A673 (cell line): ENCODE measurements at regions not wholly inside any gene's neighbourhood (a gene's known extent, or its start where the extent isn't known, plus 50 kb on each side); places are given as distances from the start of the nearest gene placed in this dataset.
A peak's percentile ranks its signal among the peaks of the same experiment; 100 is the strongest.

ENCODE experiments used
- BruUV-seq: library from RNA; stranded (reverse); fragments of 400-500 nt; replicated peaks from 2 replicates; lab custom pipeline; 2021; lab: Mats Ljungman, UMichigan
- CTCF ChIA-PET: fragments of 300-600 bp; sonication (Branson Sonifier 250); formaldehyde crosslinking; loops from one replicate; lab custom pipeline; 2022; ENCODE audit warnings: antibody characterized with exemption; lab: Charles Lee
- POLR2A ChIA-PET: fragments of 300-600 bp; sonication (Branson Sonifier 250); formaldehyde crosslinking; loops from one replicate; lab custom pipeline; 2022; ENCODE audit warnings: antibody characterized with exemption; ENCODE audit not compliant: low non-redundant PET; lab: Charles Lee
- DNase-seq: peaks from one replicate; pipeline ENCODE4 v3.0.0-alpha.2; 2015; ENCODE audit warnings: low spot score
- H3K27ac ChIP-seq: fragments of 200-600 bp; sonication (generic); 2 replicates; pipeline ENCODE4 v1.5.1; 2016; ENCODE audit warnings: mixed run types, low read depth, mild to moderate bottlenecking, mixed read lengths, antibody characterized with exemption, low read length; ENCODE audit not compliant: poor library complexity, severe bottlenecking
- H3K27me3 ChIP-seq: fragments of 200-600 bp; sonication (generic); replicated peaks from 2 replicates; pipeline ENCODE4 v1.6.1; 2017; ENCODE audit warnings: mixed run types, low read depth, mild to moderate bottlenecking, mixed read lengths, antibody characterized with exemption, low read length; ENCODE audit not compliant: insufficient read depth, poor library complexity
- H3K36me3 ChIP-seq: fragments of 200-600 bp; sonication (generic); 2 replicates; pipeline ENCODE4 v1.6.1; 2016; ENCODE audit warnings: mixed run types, mild to moderate bottlenecking, mixed read lengths, antibody characterized with exemption, low read length; ENCODE audit not compliant: insufficient read depth, poor library complexity, severe bottlenecking
- H3K4me1 ChIP-seq: fragments of 200-600 bp; sonication (generic); 2 replicates; pipeline ENCODE4 v1.6.1; 2017; ENCODE audit warnings: mixed run types, mild to moderate bottlenecking, mixed read lengths, antibody characterized with exemption, low read length; ENCODE audit not compliant: insufficient read depth, poor library complexity, severe bottlenecking
- H3K4me3 ChIP-seq: fragments of 200-600 bp; sonication (generic); 2 replicates; pipeline ENCODE4 v1.5.1; 2016; ENCODE audit warnings: low read depth, mixed run types, mild to moderate bottlenecking, mixed read lengths, low read length; ENCODE audit not compliant: poor library complexity, severe bottlenecking
- H3K9me3 ChIP-seq: fragments of 200-600 bp; sonication (generic); 2 replicates; pipeline ENCODE4 v1.6.1; 2016; ENCODE audit warnings: mixed run types, low read depth, mild to moderate bottlenecking, mixed read lengths, antibody characterized with exemption, low read length; ENCODE audit not compliant: poor library complexity, severe bottlenecking
- EZH2 ChIP-seq: fragments of 200-600 bp; sonication (generic); IDR thresholded peaks from 2 replicates; pipeline ENCODE4 v1.6.1; 2017; ENCODE audit warnings: borderline replicate concordance, low read depth, mild to moderate bottlenecking, mixed read lengths, antibody characterized with exemption, low read length; ENCODE audit not compliant: poor library complexity, severe bottlenecking
- intact Hi-C: fragments of 100-400 bp; cut with micrococcal nuclease; formaldehyde crosslinking; loops from one replicate; pipeline ENCODE4 v1.10.0; 2022; ENCODE audit not compliant: unreplicated experiment
- TF ChIP-seq, protein P1 (sequence below): fragments of 300-800, 200-600 bp; sonication (generic); conservative IDR thresholded peaks from 2 replicates; pipeline ENCODE4 v1.5.1; 2017; ENCODE audit warnings: low read depth, mild to moderate bottlenecking, antibody characterized with exemption, low read length, moderate library complexity, mixed read lengths

DNA sequence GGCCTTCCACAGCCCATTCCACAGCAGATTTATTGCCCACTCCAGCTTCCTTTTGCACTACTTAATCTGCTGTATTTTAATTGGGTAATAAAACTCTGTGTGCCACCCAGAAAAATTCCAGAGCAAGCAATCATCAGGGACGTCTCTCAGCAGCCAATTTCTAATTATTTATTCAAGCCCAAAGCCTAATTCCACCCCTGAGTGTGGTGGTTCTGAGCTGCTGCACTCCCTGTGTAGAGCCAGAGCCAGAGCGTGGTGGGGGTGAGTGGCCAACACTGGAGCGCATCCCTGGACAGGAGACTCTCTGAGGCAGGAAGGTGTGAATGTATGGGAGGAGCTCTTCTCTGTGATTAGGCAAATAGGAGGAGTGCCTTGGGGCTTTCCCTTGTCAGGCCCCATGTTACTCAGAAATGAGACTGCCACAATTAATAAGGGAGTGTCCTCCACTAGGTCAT, 66.1 kb downstream of the CD24 start:
- no peak for TF ChIP-seq EZH2
- TF ChIP-seq, protein P1, sequence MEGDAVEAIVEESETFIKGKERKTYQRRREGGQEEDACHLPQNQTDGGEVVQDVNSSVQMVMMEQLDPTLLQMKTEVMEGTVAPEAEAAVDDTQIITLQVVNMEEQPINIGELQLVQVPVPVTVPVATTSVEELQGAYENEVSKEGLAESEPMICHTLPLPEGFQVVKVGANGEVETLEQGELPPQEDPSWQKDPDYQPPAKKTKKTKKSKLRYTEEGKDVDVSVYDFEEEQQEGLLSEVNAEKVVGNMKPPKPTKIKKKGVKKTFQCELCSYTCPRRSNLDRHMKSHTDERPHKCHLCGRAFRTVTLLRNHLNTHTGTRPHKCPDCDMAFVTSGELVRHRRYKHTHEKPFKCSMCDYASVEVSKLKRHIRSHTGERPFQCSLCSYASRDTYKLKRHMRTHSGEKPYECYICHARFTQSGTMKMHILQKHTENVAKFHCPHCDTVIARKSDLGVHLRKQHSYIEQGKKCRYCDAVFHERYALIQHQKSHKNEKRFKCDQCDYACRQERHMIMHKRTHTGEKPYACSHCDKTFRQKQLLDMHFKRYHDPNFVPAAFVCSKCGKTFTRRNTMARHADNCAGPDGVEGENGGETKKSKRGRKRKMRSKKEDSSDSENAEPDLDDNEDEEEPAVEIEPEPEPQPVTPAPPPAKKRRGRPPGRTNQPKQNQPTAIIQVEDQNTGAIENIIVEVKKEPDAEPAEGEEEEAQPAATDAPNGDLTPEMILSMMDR, result no peak
- CTCF ChIA-PET, result no interaction called here
- intact Hi-C loops, result no loop called here
- Histone ChIP-seq H3K4me3 (no peak overlapping the region), H3K36me3 (no peaks in the 10 kb centered on the region), H3K4me1 (peaks cover 10% of the 10 kb centered on the region), H3K9me3 (no peaks in the 10 kb centered on the region), H3K27ac (no peak overlapping the region), H3K27me3 (no peaks in the 10 kb centered on the region)
- BruUV-seq, result no TSS peak
- POLR2A ChIA-PET, result no interaction called here
- peak; percentile 45 for DNase-seq

DNA sequence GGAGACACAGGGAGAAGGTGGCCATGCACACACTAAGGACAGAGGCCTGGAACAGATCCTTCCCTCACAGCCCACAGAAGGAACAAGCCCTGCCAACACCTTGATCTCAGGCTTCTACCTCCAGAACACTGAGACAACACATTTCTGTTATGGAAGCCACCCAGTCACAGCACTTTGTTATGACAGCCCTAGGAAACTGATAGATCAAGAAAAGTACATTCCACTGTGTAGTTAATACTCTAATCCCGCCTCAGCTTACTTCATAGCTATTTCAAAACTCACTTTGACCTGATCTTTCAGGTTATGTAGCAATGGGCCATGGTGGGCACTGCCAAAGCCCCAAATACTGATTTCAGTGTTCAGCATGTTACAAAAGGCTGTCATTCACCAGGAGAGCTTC, 66.8 kb downstream of the CD24 start:
- intact Hi-C loops, result no loop called here
- Histone ChIP-seq H3K36me3 (no peaks in the 10 kb centered on the region), H3K27me3 (no peaks in the 10 kb centered on the region), H3K4me3 (no peak overlapping the region), H3K27ac (no peak overlapping the region), H3K4me1 (peaks cover 10% of the 10 kb centered on the region), H3K9me3 (no peaks in the 10 kb centered on the region)
- no TSS peak for BruUV-seq
- ChIA-PET CTCF (no interaction called here), POLR2A (no interaction called here)
- TF ChIP-seq, protein P1, result no peak
- no peak for TF ChIP-seq EZH2
- no peak for DNase-seq

DNA sequence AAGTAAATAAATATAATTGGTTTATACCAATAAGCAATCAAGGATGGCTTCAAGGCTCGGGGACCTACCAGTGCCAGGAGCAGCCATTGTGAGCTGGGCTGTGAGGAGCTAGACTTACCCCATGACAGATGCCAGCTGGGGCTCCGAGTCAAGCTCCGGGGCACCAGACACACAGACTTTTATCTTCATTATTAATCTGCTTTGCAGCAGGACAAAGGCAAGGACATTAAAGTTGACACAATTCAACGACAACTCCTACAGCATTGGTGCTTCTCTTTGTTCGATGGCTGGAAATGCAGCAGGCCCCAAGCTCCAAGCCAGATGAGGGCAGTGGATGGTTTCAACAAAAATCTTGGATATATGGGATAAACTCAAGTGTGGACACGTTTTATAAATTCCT, 68.3 kb downstream of the CD24 start:
- H3K9me3 ChIP-seq, result no peaks in the 10 kb centered on the region
- H3K4me1 ChIP-seq, result peaks cover 10% of the 10 kb centered on the region
- no peak for TF ChIP-seq EZH2
- TF ChIP-seq, protein P1, result no peak
- H3K27ac ChIP-seq, result no peak overlapping the region
- no peaks in the 10 kb centered on the region for H3K36me3 ChIP-seq
- intact Hi-C loops, result no loop called here
- no peaks in the 10 kb centered on the region for H3K27me3 ChIP-seq
- CTCF ChIA-PET, result no interaction called here
- POLR2A ChIA-PET, result no interaction called here
- H3K4me3 ChIP-seq, result no peak overlapping the region
- BruUV-seq, result no TSS peak
- no peak for DNase-seq
